ENCODE measurements at regions not wholly inside any gene's neighbourhood (a gene's known extent, or its start where the extent isn't known, plus 50 kb on each side); places are given as distances from the start of the nearest gene placed in this dataset.
"Not testable (repeated sequence)": the region's sequence is repeated elsewhere in the genome, so short reads cannot be mapped to it uniquely, and the experiment has no call there.

- no peak for DNase-seq
These were observed 722.3 kb downstream of the PLA2G4A start for GRCh38 chr1:187551061-187551460.

GRCh38 chr1:187563191-187563590 is 734.4 kb downstream of the PLA2G4A start:
- no peak for DNase-seq

- no peak for DNase-seq
These were observed 737.6 kb downstream of the PLA2G4A start for GRCh38 chr1:187566354-187566753.

- DNase-seq, result no peak
These were observed 739.3 kb downstream of the PLA2G4A start for GRCh38 chr1:187568067-187568466.

- DNase-seq, result no peak
These were observed 741.4 kb downstream of the PLA2G4A start for GRCh38 chr1:187570166-187570565.

- DNase-seq, result no peak
These were observed 748.9 kb downstream of the PLA2G4A start for GRCh38 chr1:187577610-187578009.

- no peak for DNase-seq
These were observed 760.2 kb downstream of the PLA2G4A start for GRCh38 chr1:187588917-187589316.

- DNase-seq, result no peak
These were observed 777.0 kb downstream of the PLA2G4A start for GRCh38 chr1:187605736-187606135.

GRCh38 chr1:187615853-187616735 is 787.3 kb downstream of the PLA2G4A start:
- DNase-seq, result not testable (repeated sequence)

GRCh38 chr1:187616830-187617229 is 788.1 kb downstream of the PLA2G4A start:
- not testable (repeated sequence) for DNase-seq

GRCh38 chr1:187617776-187618175 is 789.0 kb downstream of the PLA2G4A start:
- no peak for DNase-seq

GRCh38 chr1:187619175-187619574 is 790.4 kb downstream of the PLA2G4A start:
- no peak for DNase-seq

- DNase-seq, result no peak
These were observed 793.2 kb downstream of the PLA2G4A start for GRCh38 chr1:187621951-187622350.

- no peak for DNase-seq
These were observed 793.8 kb downstream of the PLA2G4A start for GRCh38 chr1:187622545-187622944.

GRCh38 chr1:187624812-187625545 is 796.2 kb downstream of the PLA2G4A start:
- DNase-seq, result no peak

- DNase-seq, result no peak
These were observed 797.3 kb downstream of the PLA2G4A start for GRCh38 chr1:187626056-187626455.

- no peak for DNase-seq
These were observed 798.8 kb downstream of the PLA2G4A start for GRCh38 chr1:187627516-187627915.

- DNase-seq, result no peak
These were observed 800.3 kb downstream of the PLA2G4A start for GRCh38 chr1:187629075-187629474.

- no peak for DNase-seq
These were observed 802.1 kb downstream of the PLA2G4A start for GRCh38 chr1:187630653-187631380.

GRCh38 chr1:187631381-187631675 is 802.6 kb downstream of the PLA2G4A start:
- no peak for DNase-seq

GRCh38 chr1:187631984-187632383 is 803.2 kb downstream of the PLA2G4A start:
- DNase-seq, result no peak

GRCh38 chr1:187634940-187635339 is 806.2 kb downstream of the PLA2G4A start:
- DNase-seq, result no peak

- DNase-seq, result no peak
These were observed 810.1 kb downstream of the PLA2G4A start for GRCh38 chr1:187638733-187639434.
